Fibroblast of skin of right quadriceps (primary cell): ENCODE measurements at regions not wholly inside any gene's neighbourhood (a gene's known extent, or its start where the extent isn't known, plus 50 kb on each side); places are given as distances from the start of the nearest gene placed in this dataset.
"Not testable (repeated sequence)": the region's sequence is repeated elsewhere in the genome, so short reads cannot be mapped to it uniquely, and the experiment has no call there.

Experiments
- DNase-seq: peaks from one replicate; pipeline ENCODE4 v3.0.0-alpha.2; 2013

DNA sequence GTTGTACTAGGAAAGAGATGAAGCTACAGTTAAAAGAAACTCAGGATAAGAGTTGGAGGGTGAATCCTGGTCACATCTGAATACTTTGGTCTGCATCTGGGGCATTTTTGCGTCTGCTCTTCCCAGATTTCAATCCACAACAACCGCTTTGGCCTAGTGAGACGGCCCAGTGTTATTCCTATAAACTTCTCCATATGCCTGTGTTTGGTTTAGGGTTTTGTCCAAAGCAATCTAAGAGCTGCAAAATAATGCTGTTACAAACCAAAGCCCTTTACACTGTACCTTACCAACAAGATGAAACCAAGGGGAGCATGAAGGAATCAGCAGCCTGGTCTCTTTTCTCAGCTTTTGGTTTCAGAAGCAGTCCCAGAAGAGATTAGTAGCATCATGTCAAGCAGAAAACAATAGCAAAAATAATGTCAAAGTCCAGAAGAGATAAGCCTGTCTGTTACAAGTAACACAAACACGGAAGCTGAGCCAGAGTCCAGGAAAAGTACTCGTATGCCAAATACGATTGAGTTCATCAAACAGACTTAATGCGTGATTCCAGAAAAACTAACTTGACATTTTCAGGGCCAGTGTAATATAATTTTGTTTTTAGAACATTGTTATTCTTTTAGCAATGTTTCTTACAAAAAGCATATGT, 379.9 kb upstream of the ACO1 start:
- no peak for DNase-seq

DNA sequence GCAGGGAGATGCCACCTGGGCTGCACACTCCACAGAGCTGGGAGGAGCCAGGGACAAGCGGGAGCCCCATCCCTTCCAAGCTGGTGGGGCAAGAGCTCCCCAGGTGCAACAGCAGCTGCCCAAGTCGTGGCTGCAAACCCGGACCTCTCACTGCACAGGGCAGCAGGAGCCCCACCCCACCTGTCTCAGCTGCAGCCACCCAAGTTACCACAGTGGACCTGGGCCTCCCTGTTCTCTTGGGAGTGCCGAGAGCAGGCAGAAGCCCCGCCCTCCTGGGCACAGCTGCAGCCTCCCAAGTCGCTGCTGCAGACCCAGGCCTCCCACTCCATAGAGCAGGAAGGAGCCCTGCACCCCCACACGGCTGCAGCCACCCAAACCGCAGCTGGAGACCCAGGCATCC, 374.1 kb upstream of the ACO1 start:
- DNase-seq = no peak

DNA sequence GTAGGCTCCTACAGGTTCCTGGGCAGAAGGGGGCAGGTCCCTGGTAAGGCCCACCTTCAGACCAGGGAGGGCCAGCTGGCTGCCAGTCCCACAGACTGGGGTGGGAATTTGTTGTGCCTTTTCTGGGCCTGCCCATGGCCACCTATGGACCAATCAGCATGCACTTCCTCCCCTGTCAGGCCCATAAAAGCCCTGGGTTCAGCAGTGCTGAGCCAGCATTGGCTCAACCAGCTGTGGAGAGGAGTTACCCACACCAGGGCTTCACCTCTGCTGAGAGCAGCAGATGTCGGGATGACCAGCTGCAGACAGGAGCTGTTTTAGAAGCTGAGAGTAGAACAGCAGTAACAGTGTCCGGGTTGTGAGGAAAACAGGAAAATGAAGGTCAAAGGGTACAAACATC, 373.4 kb upstream of the ACO1 start:
- no peak for DNase-seq

DNA sequence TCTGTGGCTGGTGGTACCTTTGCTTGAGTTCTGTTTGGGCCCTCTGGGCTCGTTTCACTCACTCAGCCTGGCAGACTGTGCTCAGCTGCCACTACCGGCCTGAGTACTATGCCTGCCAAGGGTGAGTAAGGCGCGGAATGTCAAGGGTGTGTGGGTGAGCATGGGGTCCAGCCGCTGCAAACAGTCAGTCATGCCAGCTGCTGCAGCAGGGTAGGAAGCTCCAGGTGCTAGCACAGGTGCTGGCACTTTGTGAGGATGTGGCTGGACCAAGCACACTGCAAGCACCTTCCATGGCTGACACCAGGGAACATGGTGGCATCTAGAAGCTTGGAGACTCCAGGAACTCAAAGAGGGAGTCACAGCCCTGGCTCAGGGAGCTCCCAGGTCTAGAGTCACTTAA, 368.6 kb upstream of the ACO1 start:
- DNase-seq = no peak

DNA sequence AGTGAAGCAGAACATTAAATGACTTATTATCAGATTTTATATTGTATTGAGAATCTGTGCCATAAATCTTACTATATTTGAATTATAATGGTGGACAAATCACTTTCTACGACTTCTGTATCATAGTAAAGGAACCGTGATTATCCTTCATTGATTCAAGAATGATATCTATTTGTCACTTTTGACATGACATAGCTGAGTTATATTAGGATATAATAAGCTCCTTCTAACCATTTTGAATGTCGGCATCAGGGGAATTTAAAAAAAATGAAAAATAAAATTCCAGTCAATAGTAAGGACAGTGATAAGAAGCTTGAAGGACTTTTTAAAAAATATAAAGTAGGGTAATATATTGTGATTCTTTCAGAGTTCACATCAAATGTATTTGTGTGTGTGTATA, 338.9 kb upstream of the ACO1 start:
- no peak for DNase-seq

DNA sequence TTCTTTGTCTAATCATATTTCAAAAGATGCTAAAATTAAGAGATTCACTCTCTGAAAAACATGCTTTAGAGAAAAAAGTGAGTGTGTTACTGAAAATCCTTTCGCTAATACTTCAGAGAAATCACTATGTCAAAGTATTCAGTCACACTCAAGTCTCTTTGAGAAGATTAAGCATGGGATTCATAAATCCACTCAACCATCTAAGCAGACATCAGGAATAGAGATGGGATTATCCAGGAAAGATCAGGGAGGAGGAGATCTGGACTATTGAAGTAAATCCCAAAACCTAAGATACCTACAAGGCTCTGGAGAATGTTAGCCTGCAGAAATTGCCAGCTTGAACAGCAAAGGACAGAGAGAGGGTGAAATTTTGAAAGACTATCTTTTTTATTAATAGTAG, 317.2 kb upstream of the ACO1 start:
- DNase-seq = no peak

DNA sequence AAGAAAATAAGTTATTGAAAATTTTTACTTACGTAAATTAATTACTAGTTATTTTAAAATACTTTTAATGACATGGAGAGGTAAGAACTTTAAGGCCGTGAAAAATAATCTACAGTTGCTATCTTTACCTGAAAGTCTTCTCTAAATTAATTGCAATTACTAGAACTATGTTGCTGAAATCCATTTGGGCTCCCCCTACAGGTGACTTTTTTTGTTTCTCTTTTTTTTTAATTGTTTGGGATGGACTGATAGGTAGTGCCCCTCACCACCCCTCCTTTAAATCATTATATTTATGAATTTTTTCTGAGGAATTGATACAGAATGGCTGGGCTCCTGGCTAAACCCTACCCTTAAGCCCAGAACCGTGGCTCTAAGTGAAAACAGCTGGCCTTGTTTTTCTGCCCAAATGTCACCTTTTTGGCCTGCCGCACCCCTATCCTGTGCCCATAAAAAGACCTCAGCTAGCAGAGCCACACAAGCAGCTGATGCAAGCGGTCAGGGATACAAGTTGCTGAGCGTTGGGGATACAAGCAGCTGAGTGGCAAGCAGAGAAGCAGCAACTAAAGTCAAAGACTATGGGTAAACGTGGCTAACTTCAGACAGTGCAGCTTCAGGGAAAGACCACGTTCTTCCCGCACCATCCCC, 315.2 kb upstream of the ACO1 start:
- DNase-seq = no peak

DNA sequence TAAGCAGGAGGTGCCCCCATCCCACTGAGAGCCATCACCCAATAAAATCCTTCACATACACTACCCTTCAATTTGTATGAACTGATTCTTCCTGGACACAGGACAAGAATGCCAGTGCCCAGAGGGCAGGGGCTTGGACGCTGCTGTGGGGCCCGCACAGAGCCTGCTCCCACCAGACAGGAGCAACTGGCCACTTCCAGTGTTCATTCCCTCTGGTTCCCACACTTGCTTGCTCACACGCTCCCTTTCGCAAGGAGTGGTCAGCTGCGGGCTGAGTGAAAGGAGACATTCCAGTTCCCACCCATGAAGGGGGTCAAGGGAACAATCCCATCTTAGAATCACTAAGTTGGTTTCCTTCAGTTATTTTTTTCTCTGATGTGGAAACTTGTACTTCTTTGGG, 314.5 kb upstream of the ACO1 start:
- DNase-seq = no peak

DNA sequence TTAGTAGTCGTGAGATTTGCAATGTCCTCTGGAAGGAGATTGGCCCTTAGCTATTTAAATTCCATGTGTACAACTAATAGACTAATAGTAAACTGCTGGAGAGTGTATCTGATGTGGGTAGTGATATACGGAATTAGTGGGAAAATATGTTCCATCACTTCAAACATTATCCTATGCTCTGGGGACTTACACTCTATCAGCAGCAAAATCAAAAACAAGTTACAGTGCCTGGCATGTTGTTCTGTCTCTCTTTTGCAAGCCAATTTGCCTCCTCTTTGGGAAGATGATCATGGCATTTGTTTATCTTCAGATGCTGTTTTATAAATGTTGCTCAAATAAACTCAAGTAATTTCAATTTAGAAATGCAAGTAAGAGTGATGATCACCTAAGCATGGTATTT, 311.9 kb upstream of the ACO1 start:
- DNase-seq = no peak

DNA sequence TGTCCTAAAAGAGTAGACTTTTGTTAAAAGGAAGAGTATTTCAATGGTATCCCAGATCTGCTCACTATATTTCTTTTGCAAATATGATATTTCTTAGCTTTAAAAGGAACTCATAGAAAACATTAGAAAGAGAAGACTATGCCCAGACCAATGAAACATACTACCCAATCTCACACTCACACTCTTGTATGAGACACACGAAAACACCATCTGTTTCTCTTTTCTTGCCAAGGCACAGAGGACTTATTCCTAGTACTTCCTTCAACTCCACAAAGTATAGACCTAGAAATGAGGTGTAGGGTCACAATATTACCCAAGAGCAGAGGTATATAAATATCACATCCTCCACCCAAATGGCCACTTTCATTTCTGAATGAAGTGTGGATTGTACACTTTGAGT, 292.4 kb upstream of the ACO1 start:
- DNase-seq = no peak

DNA sequence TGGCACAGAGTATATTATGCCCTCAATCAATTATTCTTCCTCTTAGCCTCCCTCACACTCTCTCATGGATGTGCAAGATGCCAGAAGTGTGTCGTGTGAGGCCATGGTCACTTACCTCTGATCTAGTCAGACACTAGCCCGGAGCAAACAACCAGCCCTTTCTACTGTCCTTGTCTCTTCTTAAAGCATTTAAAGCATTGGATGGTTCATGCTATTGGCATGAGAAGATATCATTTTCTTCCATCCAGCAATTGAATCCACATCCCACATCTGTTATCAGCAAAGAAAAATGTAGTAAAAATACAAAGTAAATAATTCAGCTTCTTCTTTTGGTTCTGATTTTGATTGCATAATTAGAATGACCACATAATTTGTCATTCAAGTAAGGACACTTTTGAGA, 267.2 kb upstream of the ACO1 start:
- DNase-seq = no peak

DNA sequence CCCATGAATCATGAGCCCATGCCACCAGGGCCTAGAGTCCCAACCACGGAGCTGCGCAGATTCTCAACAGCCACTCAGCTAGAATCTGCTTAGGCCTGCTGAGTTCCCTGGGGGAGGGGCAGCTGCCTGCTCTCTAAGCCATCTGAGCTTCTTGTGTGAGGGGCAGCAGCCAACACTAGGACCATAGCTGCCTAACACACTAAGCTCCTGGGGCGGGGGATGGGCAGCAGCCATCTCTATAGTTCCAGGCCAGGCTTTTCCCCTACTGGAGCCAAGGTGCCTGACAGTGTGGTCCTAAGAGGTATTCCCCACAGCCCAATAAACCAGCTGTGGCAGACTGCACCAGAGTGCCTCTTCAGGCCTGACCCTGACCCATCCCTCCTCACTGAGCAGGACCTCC, 255.9 kb upstream of the ACO1 start:
- DNase-seq = no peak

DNA sequence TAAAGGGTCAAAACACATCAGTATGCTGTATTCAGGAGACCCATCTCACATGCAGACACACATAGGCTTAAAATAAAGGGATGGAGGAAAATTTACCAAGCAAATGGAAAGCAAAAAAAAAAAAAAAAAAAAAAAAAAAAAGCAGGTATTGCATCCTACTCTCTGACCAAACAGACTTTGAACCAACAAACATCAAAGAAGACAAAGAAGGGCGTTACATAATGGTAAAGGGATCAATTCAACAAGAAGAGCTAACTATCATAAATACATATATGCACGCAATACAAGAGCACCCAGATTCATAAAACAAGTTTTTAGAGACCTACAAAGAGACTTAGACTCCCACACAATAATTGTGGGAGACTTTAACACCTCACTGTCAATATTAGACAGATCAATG, 253.7 kb upstream of the ACO1 start:
- DNase-seq = not testable (repeated sequence)

DNA sequence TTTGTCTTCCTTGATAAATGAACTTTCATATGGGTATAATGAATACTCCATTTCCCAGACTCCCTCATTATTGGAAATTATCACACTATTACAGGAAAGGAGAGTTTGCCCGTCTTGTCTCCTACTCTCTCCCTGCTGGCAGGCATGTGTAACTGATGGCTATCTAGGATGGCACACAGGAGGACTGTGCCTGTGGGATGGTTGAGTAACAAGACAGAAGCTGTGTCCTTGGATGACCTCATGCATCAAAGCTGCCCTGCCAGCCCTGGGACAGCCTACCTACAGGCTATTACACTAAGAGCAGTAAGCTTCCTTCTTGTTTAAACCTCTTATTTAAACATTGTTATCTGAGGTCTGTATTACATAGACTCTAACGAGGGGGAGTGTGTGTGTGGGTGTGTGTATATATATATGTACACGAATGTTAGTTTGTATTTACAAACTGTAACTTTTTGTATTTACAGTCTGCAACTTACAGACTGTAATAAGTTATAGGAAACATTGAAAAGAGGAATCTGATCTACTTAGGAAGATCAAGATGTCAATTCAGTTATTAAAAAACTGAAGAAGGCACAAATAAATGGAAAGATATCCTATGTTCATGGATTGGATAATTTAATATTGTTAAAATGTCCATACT, 247.6 kb upstream of the ACO1 start:
- no peak for DNase-seq

DNA sequence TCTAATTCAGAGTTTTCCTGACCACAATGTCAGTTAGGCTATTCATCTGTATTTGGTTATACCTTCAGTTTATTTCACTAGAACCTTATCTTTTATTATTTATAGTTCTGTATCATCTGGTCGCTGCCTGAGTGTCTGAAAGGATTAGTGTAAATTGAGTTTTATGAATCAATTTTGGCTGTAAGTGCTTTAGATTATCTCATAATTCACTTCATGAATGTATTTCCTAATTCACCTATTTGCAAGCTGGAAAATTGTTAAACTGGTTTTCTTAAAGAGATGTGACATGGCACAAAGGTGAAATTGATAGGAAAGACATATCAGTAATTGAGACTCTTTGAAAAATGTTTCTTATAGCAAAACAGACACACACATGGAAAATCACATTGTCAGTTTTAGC, 242.4 kb upstream of the ACO1 start:
- no peak for DNase-seq

DNA sequence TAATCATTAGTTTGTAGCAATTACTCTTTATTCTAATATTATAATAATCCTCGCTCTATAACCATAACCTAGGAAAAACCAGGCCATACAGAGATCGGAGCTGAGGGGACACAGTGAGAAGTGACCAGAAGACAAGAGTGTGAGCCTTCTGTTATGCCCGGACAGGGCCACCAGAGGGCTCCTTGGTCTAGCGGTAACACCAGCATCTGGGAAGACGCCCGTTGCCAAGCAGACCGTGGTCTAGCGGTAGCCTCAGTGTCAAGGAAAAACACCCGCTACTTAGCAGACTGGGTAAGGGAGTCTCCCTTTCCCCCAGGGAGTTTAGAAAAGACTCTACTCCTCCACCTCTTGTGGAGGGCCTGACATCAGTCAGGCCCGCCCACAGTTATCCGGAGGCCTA, 235.9 kb upstream of the ACO1 start:
- not testable (repeated sequence) for DNase-seq

DNA sequence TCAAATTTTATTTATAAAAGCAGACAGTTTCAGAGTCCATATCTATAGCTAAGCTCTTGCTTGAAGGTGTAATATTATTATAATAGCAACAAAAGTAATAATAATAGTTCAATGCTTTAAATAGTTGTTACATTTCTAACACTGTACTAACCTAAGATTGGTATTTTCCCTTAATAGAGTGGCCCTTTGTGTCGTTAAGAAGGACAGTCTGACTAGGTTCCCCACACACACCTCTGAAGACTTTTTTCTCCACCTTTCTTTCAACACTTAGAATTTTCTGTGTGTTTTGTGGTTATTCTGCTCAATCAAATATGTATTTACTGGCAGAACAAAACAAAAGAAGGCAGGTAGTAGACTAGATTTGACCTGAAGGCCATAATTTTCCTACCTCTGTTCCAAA, 223.2 kb upstream of the ACO1 start:
- DNase-seq = no peak

DNA sequence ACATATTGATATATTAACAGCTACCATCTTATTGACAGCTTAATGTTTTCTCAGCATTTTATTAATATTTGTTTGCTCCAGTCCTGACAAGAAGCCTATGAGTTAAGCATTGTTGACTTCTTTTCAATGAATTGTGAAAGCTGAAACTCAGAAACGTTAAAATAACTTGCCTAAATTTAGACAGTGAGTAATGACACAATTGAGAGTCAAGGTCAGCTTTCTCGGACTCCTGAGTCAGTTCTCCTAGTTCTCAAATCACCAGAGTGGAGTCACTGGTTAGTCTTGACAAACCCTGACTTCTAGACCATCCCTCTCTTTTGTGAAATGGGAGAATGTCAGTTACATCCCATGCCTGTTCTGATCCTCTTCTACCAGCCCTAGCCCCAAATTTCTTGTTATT, 222.7 kb upstream of the ACO1 start:
- no peak for DNase-seq

DNA sequence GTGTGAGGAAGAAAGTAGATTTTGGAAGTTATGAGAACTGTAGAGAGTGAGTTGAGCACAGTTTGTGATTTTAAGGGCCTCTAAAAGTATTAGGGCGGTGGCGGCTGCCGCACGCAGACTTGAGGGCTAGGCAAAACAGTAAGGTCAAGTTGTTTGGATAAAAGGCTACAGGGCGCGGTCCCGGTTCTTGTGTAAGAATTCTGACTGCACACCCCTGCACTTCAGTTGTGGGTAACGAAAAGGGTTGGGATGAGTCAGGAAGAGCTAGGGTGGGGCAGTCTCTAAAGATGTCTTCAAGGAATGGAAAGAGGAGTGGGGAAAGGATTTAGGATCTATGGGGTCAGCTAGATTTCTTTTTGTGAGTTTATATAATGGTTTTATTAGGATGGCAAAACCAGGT, 218.1 kb upstream of the ACO1 start:
- not testable (repeated sequence) for DNase-seq

DNA sequence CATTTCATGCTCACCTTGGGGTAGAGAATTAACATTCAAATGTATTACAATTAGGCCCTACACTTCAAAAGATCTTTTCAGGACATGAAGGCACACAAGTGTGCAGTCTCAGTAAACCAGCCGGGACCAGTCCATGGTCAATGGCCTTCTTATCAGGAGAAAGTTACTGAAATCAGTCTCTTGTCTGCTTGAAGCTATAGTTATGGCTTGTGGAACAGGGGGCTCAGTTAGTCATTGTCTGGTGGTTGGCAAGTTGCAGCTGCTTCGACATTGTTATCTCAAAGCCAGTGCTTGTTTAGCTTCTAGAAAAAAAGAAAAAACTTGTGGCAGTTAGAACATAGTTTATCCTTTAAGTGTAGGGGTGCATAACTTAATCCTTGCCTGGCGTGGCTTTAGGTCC, 213.1 kb upstream of the ACO1 start:
- DNase-seq = no peak

DNA sequence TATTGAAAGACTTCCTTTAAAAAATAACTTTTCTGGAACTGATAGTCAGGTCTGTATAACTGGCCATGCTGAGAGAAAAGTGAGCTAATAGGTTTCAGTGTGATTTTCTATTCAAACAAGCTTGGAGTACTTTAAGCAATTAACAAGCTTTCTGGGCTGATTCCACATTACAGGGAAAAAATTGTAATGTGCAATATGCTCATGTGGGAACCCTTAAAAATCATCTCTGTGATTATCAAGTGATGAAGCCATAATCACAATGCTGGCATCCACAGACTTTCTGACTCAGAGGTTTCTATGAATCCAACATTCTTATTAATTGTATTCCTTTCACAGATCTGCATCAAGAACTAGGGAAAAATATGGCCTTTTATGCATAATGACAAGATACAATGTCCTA, 212.2 kb upstream of the ACO1 start:
- no peak for DNase-seq

DNA sequence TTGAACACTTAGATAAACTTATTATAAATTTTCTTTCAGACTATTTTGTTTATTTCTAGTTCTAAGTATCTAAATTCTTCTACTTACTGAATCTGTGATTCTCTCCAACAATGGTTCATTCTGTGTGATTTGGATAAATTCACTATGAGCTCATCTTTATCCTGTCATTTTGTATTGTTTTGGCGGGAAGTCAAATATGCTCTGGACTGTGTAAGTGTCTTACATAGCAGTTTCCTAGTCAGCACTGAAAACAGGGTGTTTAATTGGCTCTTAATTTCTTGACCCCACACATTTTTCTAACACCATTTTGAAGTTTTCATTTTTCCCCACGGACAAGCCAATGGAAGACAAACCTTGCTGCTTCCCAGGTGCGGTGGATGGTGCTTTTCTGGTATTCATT, 207.0 kb upstream of the ACO1 start:
- no peak for DNase-seq

DNA sequence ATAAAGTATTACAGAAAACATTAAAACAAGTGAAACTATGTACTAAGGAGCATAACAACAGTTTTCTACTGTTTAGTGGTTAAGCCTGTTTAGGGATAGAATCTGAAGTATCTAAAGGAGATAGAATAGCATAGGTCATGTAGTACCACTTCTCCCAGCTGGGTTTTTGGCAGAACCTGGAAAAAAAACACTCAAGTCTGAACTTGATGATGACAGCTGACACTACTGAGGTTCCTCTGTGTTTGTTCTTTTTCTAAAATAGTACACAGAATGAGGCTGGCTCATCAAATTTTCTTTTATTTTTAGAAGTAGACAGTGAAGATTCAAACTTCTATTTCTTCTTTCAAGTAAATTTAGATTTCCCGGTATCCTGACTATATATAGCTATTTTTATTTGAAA, 203.8 kb upstream of the ACO1 start:
- DNase-seq = no peak

DNA sequence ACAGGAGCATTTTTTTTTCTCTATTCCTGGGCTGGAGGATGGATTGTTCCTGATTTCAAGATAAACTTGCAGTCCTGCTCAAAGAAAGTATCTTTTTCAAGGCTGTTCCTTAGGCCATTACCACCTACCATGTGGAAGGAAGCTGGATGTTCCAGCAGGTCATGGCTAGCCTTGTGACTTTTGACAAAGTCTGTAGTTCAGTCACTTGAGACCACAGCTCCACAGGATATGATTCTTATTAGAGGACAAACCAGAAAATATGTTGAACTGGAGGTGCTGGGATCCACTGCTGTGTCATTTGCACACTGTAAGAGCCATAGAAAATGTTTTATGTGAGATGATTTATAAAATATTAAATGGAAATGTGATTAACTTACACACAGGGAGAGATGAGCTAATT, 184.2 kb upstream of the ACO1 start:
- DNase-seq = no peak

DNA sequence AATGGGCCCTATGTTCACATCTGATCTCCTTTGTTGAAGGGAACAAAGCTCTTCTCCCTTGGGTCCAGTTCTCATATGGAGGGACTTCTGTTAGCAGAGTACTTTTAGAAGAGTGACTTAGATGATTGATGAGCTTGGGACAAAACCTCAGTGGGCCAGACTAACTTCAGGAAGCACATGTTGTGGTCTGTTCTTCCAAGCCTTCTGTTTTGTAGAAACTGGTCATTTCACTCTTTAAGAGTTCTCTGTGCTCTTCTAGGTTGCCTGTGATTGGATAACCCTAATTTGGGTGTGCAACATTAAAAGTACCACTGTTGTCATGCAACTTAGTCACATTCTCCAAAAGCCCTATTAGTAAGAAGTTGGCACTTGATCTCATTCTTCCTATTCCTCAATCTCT, 183.5 kb upstream of the ACO1 start:
- no peak for DNase-seq
